HepG2 (cell line): ENCODE measurements at regions not wholly inside any gene's neighbourhood (a gene's known extent, or its start where the extent isn't known, plus 50 kb on each side); places are given as distances from the start of the nearest gene placed in this dataset.

Source experiments
- ATAC-seq: fragments of 200-7000 bp; cut with Tn5 transposase; 3 replicates; pipeline ENCODE4 v1.9.1; 2020; ENCODE audit warnings: mild to moderate bottlenecking, moderate library complexity
- BruUV-seq: library from RNA; stranded (reverse); fragments of 400-500 nt; replicated peaks from 2 replicates; lab custom pipeline; 2021; lab: Mats Ljungman, UMichigan
- CTCF ChIA-PET: fragments of 300-600 bp; formaldehyde crosslinking; extraction: SDS; loops from one replicate; lab custom pipeline; 2021; ENCODE audit warnings: low total read pairs, inconsistent platforms, low intra/inter-chr PET ratio; lab: Yijun Ruan, JAX
- POLR2A ChIA-PET: fragments of 350-600 bp; sonication (Branson Sonifier 250); formaldehyde crosslinking; loops from one replicate; lab custom pipeline; 2020; ENCODE audit warnings: antibody characterized with exemption, inconsistent platforms; lab: Yijun Ruan, JAX
- DNase-seq: peaks from one replicate; pipeline ENCODE4 v3.0.0-alpha.2; 2015; ENCODE audit warnings: low spot score
- FAIRE-seq: peaks from 3 replicates; lab custom pipeline; 2011; peaks lifted over from hg19 to GRCh38; lab: Jason Lieb, UNC
- H2AFZ ChIP-seq: one replicate; pipeline ENCODE4 v1.6.1; 2011; ENCODE audit warnings: low read length, inconsistent platforms
- H3K27ac ChIP-seq: fragments of 300-600 bp; 3 replicates; pipeline ENCODE4 v1.8.0; 2011; ENCODE audit warnings: mixed run types, mild to moderate bottlenecking, mixed read lengths, low read length, inconsistent platforms; ENCODE audit not compliant: insufficient read depth; ENCODE audit errors: extremely low read length
- H3K27me3 ChIP-seq, 2 experiments: fragments of 200-600 bp in 1 of 2; 2 replicates in 1 of 2; 3 replicates in 1 of 2; pipeline versions ENCODE4 v1.6.0 to v1.8.0; 2011; ENCODE audit warnings: low read length in 2 of 2, mild to moderate bottlenecking in 2 of 2, moderate library complexity in 2 of 2, inconsistent platforms in 1 of 2; ENCODE audit not compliant: insufficient read depth in 2 of 2, control insufficient read depth in 1 of 2
- H3K36me3 ChIP-seq, 2 experiments: fragments of 200-600 bp in 1 of 2; replicated peaks in 1 of 2; 2 replicates in 1 of 2; 3 replicates in 1 of 2; pipeline versions ENCODE4 v1.5.1 to v1.8.0; 2011; ENCODE audit warnings: low read length in 2 of 2, inconsistent platforms in 1 of 2; ENCODE audit not compliant: insufficient read depth in 2 of 2, control insufficient read depth in 1 of 2
- H3K4me1 ChIP-seq: 2 replicates; pipeline ENCODE4 v1.5.1; 2012; ENCODE audit warnings: low read length, inconsistent platforms; ENCODE audit not compliant: insufficient read depth
- H3K4me2 ChIP-seq: 2 replicates; pipeline ENCODE4 v1.6.0; 2011; ENCODE audit warnings: low read depth, low read length, inconsistent platforms
- H3K4me3 ChIP-seq, 3 experiments: fragments of 200-600 bp in 1 of 3; sonication (generic), shearing (Covaris generic) in 1 of 3; replicated peaks in 1 of 3; 2 replicates each; pipeline ENCODE4 v1.5.1; 2011 to 2016; ENCODE audit warnings: low read length in 3 of 3, inconsistent platforms in 2 of 3, low read depth in 2 of 3, mild to moderate bottlenecking in 2 of 3, control low read depth in 1 of 3, mixed read lengths in 1 of 3; ENCODE audit not compliant: insufficient read depth in 1 of 3
- H3K79me2 ChIP-seq: one replicate; pipeline ENCODE4 v1.6.1; 2011; ENCODE audit warnings: low read length, inconsistent platforms; ENCODE audit not compliant: insufficient read depth
- H3K9ac ChIP-seq: 2 replicates; pipeline ENCODE4 v1.6.0; 2011; ENCODE audit warnings: mild to moderate bottlenecking, low read depth, low read length, inconsistent platforms; ENCODE audit not compliant: insufficient read depth
- H3K9me3 ChIP-seq: 2 replicates; pipeline ENCODE4 v1.5.1; 2012; ENCODE audit warnings: mild to moderate bottlenecking, low read length
- H4K20me1 ChIP-seq: 2 replicates; pipeline ENCODE4 v1.6.0; 2011; ENCODE audit warnings: inconsistent platforms, mild to moderate bottlenecking, low read length, moderate library complexity; ENCODE audit not compliant: insufficient read depth
- ADNP ChIP-seq: sonication (generic); formaldehyde crosslinking; IDR thresholded peaks from 2 replicates; pipeline ENCODE4 v1.4.0; 2020; ENCODE audit warnings: missing genetic modification reagents
- ARID2 ChIP-seq: sonication (generic); formaldehyde crosslinking; IDR thresholded peaks from 2 replicates; pipeline ENCODE4 v1.8.1; 2022; ENCODE audit warnings: mild to moderate bottlenecking, missing genetic modification reagents, borderline replicate concordance
- ARNTL ChIP-seq: sonication (generic); formaldehyde crosslinking; IDR thresholded peaks from 2 replicates; pipeline ENCODE4 v1.4.0; 2020; ENCODE audit warnings: mild to moderate bottlenecking, missing genetic modification reagents
- CREB1 ChIP-seq, 2 experiments: fragments of 450-650 bp in 1 of 2; IDR thresholded peaks; 2 replicates each; pipeline ENCODE4 v1.6.1; 2016 to 2017; ENCODE audit warnings: control low read depth in 1 of 2, mild to moderate bottlenecking in 1 of 2, missing compliant biosample characterization in 1 of 2, missing genetic modification characterization in 1 of 2
- HMGXB4 ChIP-seq, 2 experiments: sonication (generic) in 1 of 2; formaldehyde crosslinking in 1 of 2; IDR thresholded peaks; 2 replicates each; pipeline versions ENCODE4 v1.4.0 to v1.6.1; 2018 to 2020; ENCODE audit warnings: missing genetic modification reagents in 2 of 2, borderline replicate concordance in 1 of 2, low read depth in 1 of 2, mild to moderate bottlenecking in 1 of 2, missing biosample characterization in 1 of 2
- MAF1 ChIP-seq: sonication (generic); formaldehyde crosslinking; IDR thresholded peaks from 2 replicates; pipeline ENCODE4 v1.5.0; 2020; ENCODE audit warnings: missing genetic modification reagents, borderline replicate concordance
- REST ChIP-seq, 2 experiments: IDR thresholded peaks; 2 replicates each; pipeline ENCODE4 v1.6.1; 2011 to 2012; ENCODE audit warnings: low read length in 2 of 2, borderline replicate concordance in 1 of 2, low read depth in 1 of 2, mild to moderate bottlenecking in 1 of 2, moderate library complexity in 1 of 2
- RORA ChIP-seq: sonication (generic); formaldehyde crosslinking; IDR thresholded peaks from 2 replicates; pipeline ENCODE4 v1.5.0; 2020; ENCODE audit warnings: mild to moderate bottlenecking, missing genetic modification reagents, moderate library complexity
- ZFX ChIP-seq: sonication (generic); formaldehyde crosslinking; IDR thresholded peaks from 2 replicates; pipeline ENCODE4 v1.4.0; 2020; ENCODE audit warnings: mild to moderate bottlenecking, low read depth, missing genetic modification reagents, moderate library complexity
- ZKSCAN8 ChIP-seq: IDR thresholded peaks from 2 replicates; pipeline ENCODE4 v1.6.1; 2016; ENCODE audit warnings: borderline replicate concordance, missing genetic modification reagents, missing compliant biosample characterization
- ZNF264 ChIP-seq: sonication (generic); formaldehyde crosslinking; IDR thresholded peaks from 2 replicates; pipeline ENCODE4 v1.4.0; 2020; ENCODE audit warnings: missing genetic modification reagents
- ZNF530 ChIP-seq: sonication (generic); formaldehyde crosslinking; IDR thresholded peaks from 2 replicates; pipeline ENCODE4 v1.5.0; 2020; ENCODE audit warnings: low read depth, mild to moderate bottlenecking, missing genetic modification reagents
- ZSCAN20 ChIP-seq: sonication (generic); formaldehyde crosslinking; IDR thresholded peaks from 2 replicates; pipeline ENCODE4 v1.4.0; 2020; ENCODE audit warnings: missing genetic modification reagents, mild to moderate bottlenecking, borderline replicate concordance
- WGBS: methylation state at CpG from one replicate; pipeline ENCODE4 v1.1.6; 2017; ENCODE audit warnings: low lambda C conversion rate; 5-methylcytosine and 5-hydroxymethylcytosine counted together
- in situ Hi-C: cut with HindIII; loops from 2 replicates; pipeline ENCODE4 v1.10.0; 2017; ENCODE audit warnings: low pct_unique_long_range_greater_than_20kb; ENCODE audit not compliant: extremely low pct_ligation_motif_present
- intact Hi-C: fragments of 100-400 bp; cut with micrococcal nuclease; formaldehyde crosslinking; loops from one replicate; pipeline ENCODE4 v1.10.0; 2022; ENCODE audit not compliant: unreplicated experiment
- TF ChIP-seq, protein P1 (sequence below): sonication (generic); formaldehyde crosslinking; IDR thresholded peaks from 2 replicates; pipeline ENCODE4 v1.8.0; 2023; ENCODE audit warnings: mild to moderate bottlenecking, missing genetic modification reagents
- TF ChIP-seq, protein P2 (sequence below): sonication (generic); formaldehyde crosslinking; IDR thresholded peaks from 2 replicates; pipeline ENCODE4 v1.4.0; 2020; ENCODE audit warnings: missing genetic modification reagents
- TF ChIP-seq, protein P3 (sequence below): sonication (generic); IDR thresholded peaks from 2 replicates; pipeline ENCODE4 v1.6.1; 2016; ENCODE audit warnings: low read depth, borderline replicate concordance

- BruUV-seq: no TSS peak
- H2AFZ ChIP-seq: no peak overlapping the region
- TF ChIP-seq ZNF264 (no peak), MAF1 (CRISPR knock-in tag) (no peak), RORA (CRISPR knock-in tag) (no peak), ARNTL (CRISPR knock-in tag) (no peak), ZSCAN20 (no peak), REST (IDR thresholded peaks at IDR 0.05; ENCODE audit: borderline replicate concordance in 1 of 2, low read depth in 1 of 2, low read length in 2 of 2) (no peak), HMGXB4 (CRISPR knock-in tag; IDR thresholded peaks at IDR 0.05; ENCODE audit: borderline replicate concordance in 1 of 2, low read depth in 1 of 2) (no peak), ZNF530 (no peak), ZFX (CRISPR knock-in tag) (no peak), ZKSCAN8 (CRISPR knock-in tag) (no peak), ARID2 (CRISPR knock-in tag) (no peak), ADNP (no peak), CREB1 (IDR thresholded peaks at IDR 0.05) (no peak), CREB1 (CRISPR knock-in tag; IDR thresholded peaks at IDR 0.05) (no peak)
- TF ChIP-seq, protein P1, sequence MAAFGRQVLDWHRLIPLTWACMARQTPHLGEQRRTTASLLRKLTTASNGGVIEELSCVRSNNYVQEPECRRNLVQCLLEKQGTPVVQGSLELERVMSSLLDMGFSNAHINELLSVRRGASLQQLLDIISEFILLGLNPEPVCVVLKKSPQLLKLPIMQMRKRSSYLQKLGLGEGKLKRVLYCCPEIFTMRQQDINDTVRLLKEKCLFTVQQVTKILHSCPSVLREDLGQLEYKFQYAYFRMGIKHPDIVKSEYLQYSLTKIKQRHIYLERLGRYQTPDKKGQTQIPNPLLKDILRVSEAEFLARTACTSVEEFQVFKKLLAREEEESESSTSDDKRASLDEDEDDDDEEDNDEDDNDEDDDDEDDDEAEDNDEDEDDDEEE (CRISPR knock-in tag): no peak
- TF ChIP-seq, protein P2, sequence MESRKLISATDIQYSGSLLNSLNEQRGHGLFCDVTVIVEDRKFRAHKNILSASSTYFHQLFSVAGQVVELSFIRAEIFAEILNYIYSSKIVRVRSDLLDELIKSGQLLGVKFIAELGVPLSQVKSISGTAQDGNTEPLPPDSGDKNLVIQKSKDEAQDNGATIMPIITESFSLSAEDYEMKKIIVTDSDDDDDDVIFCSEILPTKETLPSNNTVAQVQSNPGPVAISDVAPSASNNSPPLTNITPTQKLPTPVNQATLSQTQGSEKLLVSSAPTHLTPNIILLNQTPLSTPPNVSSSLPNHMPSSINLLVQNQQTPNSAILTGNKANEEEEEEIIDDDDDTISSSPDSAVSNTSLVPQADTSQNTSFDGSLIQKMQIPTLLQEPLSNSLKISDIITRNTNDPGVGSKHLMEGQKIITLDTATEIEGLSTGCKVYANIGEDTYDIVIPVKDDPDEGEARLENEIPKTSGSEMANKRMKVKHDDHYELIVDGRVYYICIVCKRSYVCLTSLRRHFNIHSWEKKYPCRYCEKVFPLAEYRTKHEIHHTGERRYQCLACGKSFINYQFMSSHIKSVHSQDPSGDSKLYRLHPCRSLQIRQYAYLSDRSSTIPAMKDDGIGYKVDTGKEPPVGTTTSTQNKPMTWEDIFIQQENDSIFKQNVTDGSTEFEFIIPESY (CRISPR knock-in tag): no peak
- TF ChIP-seq, protein P3, sequence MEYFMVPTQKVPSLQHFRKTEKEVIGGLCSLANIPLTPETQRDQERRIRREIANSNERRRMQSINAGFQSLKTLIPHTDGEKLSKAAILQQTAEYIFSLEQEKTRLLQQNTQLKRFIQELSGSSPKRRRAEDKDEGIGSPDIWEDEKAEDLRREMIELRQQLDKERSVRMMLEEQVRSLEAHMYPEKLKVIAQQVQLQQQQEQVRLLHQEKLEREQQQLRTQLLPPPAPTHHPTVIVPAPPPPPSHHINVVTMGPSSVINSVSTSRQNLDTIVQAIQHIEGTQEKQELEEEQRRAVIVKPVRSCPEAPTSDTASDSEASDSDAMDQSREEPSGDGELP: no peak
Measured at GRCh38 chr3:191003742-191004141, 141.2 kb upstream of the GMNC start.

More at GRCh38 chr3:191003742-191004141, 141.2 kb upstream of the GMNC start:
- POLR2A ChIA-PET: no interaction called here
- H3K9me3 ChIP-seq: no peaks in the 10 kb centered on the region
- ATAC-seq: no peak
- H4K20me1 ChIP-seq: no peaks in the 10 kb centered on the region
- in situ Hi-C loops: no loop called here
- no peak overlapping the region for H3K4me2 ChIP-seq
- DNase-seq: no peak
- CTCF ChIA-PET: no interaction called here
- H3K27ac ChIP-seq: no peak overlapping the region
- intact Hi-C loops: no loop called here
- H3K9ac ChIP-seq: no peak overlapping the region
- H3K27me3 ChIP-seq: no peaks in the 10 kb centered on the region
- H3K79me2 ChIP-seq: no peaks in the 10 kb centered on the region
- 14% methylated on average over 5 of the region's 5 CpGs for WGBS
- FAIRE-seq: no peak
- H3K36me3 ChIP-seq: no peaks in the 10 kb centered on the region
- no peaks in the 10 kb centered on the region for H3K4me1 ChIP-seq
- no peak overlapping the region for H3K4me3 ChIP-seq
